Parathyroid adenoma (tissue), 2 donors: ENCODE measurements at regions not wholly inside any gene's neighbourhood (a gene's known extent, or its start where the extent isn't known, plus 50 kb on each side); places are given as distances from the start of the nearest gene placed in this dataset.

Source experiments
- H2AFZ ChIP-seq: fragments of 300-600 bp; sonication (generic); one replicate; pipeline ENCODE4 v1.7.0; 2017; ENCODE audit warnings: antibody characterized with exemption, mild to moderate bottlenecking
- H3K27ac ChIP-seq: fragments of 300-600 bp; sonication (generic); one replicate; pipeline ENCODE4 v1.7.0; 2017
- H3K27me3 ChIP-seq: fragments of 300-600 bp; sonication (generic); one replicate; pipeline ENCODE4 v1.7.0; 2017; ENCODE audit warnings: low read length; ENCODE audit not compliant: control insufficient read depth, insufficient read depth
- H3K36me3 ChIP-seq: fragments of 300-600 bp; sonication (generic); one replicate; pipeline ENCODE4 v1.7.0; 2017; ENCODE audit warnings: low read length; ENCODE audit not compliant: control insufficient read depth, insufficient read depth
- H3K4me1 ChIP-seq: fragments of 300-600 bp; sonication (generic); one replicate; pipeline ENCODE4 v1.7.0; 2017; ENCODE audit warnings: control low read depth
- H3K4me2 ChIP-seq: fragments of 300-600 bp; sonication (generic); one replicate; pipeline ENCODE4 v1.7.0; 2017; ENCODE audit warnings: low read length
- H3K4me3 ChIP-seq: fragments of 300-600 bp; sonication (generic); one replicate; pipeline ENCODE4 v1.7.0; 2017; ENCODE audit warnings: low read depth, low read length
- H3K79me2 ChIP-seq: fragments of 300-600 bp; sonication (generic); one replicate; pipeline ENCODE4 v1.7.0; 2017; ENCODE audit warnings: control low read depth
- H3K9ac ChIP-seq: fragments of 300-600 bp; sonication (generic); one replicate; pipeline ENCODE4 v1.7.0; 2017; ENCODE audit warnings: mild to moderate bottlenecking
- H3K9me3 ChIP-seq: fragments of 300-600 bp; sonication (generic); one replicate; pipeline ENCODE4 v1.7.0; 2017; ENCODE audit warnings: low read length; ENCODE audit not compliant: control insufficient read depth
- TF ChIP-seq, protein P1 (sequence below): fragments of 300-600 bp; sonication (generic); IDR thresholded peaks from one replicate; pipeline ENCODE4 v1.7.0; 2017; ENCODE audit warnings: antibody characterized with exemption, mild to moderate bottlenecking
- donor health status: primary hyperparathyroidism.

DNA sequence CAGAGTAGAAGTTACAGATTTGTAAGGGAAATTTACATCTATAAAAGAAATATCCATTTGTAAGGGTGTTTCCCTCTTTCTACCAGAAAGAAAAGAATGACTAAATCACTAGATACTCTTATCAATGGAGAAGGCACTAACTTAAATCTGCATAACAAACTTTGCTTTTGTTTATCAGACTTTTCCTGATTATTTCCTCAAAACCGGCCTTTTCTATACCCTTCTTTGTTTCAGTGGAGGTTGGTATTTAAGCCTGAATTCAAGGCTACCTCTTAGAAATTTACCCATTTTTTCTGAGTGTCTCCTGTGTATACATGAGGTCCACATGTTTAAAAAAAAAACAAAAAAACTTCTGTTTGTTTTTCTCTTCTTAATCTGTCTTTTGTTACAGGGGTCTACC, 80.4 kb upstream of the GRPR start:
- no peak overlapping the region for H3K4me3 ChIP-seq
- H3K9ac ChIP-seq, result no peak overlapping the region
- no peaks in the 10 kb centered on the region for H3K79me2 ChIP-seq
- no peaks in the 10 kb centered on the region for H3K4me1 ChIP-seq
- no peak overlapping the region for H3K27ac ChIP-seq
- H3K27me3 ChIP-seq, result no peaks in the 10 kb centered on the region
- no peaks in the 10 kb centered on the region for H3K36me3 ChIP-seq
- TF ChIP-seq, protein P1, sequence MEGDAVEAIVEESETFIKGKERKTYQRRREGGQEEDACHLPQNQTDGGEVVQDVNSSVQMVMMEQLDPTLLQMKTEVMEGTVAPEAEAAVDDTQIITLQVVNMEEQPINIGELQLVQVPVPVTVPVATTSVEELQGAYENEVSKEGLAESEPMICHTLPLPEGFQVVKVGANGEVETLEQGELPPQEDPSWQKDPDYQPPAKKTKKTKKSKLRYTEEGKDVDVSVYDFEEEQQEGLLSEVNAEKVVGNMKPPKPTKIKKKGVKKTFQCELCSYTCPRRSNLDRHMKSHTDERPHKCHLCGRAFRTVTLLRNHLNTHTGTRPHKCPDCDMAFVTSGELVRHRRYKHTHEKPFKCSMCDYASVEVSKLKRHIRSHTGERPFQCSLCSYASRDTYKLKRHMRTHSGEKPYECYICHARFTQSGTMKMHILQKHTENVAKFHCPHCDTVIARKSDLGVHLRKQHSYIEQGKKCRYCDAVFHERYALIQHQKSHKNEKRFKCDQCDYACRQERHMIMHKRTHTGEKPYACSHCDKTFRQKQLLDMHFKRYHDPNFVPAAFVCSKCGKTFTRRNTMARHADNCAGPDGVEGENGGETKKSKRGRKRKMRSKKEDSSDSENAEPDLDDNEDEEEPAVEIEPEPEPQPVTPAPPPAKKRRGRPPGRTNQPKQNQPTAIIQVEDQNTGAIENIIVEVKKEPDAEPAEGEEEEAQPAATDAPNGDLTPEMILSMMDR, result no peak
- H3K4me2 ChIP-seq, result no peak overlapping the region
- H2AFZ ChIP-seq, result no peak overlapping the region
- H3K9me3 ChIP-seq, result no peaks in the 10 kb centered on the region

DNA sequence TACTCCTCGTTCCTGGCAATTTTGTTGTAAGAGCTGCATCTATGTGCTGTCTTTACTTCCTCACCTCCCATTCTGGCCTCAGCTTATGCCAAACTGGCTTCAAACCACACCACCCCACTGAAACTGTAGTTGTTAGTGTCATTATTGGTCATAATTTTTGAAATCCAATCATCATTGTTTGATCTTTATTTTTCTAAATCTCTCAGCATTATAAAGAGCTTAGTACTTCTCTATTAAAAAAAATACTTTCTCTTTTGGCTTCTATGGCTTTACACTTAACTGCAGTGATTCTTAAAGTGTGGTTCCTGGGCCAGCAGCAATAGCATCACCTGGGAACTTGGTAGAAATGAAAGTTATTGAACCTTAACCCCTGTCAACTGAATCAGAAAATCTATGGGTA, 83.5 kb upstream of the GRPR start:
- H3K4me3 ChIP-seq, result no peak overlapping the region
- no peaks in the 10 kb centered on the region for H3K9me3 ChIP-seq
- H3K9ac ChIP-seq, result no peak overlapping the region
- H3K79me2 ChIP-seq, result no peaks in the 10 kb centered on the region
- H3K27ac ChIP-seq, result no peak overlapping the region
- no peak overlapping the region for H3K4me2 ChIP-seq
- TF ChIP-seq, protein P1, result no peak
- H3K36me3 ChIP-seq, result no peaks in the 10 kb centered on the region
- H2AFZ ChIP-seq, result no peak overlapping the region
- H3K4me1 ChIP-seq, result no peaks in the 10 kb centered on the region
- H3K27me3 ChIP-seq, result no peaks in the 10 kb centered on the region

DNA sequence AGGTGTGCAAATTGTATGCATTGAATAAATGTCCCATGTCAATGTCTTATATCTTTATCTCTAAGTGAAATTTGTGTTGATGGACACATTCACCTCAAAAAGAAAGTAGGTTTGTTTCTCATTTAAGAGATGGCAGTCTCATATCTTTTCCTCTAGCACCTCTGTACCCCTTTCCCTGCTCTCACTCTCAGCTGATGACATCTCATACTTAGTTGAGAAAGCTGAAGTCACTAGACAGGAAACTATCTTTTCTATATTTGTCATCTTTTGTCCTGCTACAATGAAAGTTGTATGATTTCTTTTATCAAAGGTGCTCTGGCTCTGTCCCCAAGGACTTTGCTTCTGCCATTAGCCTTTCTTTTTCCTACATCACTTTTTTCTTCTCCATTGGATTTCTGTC, 84.0 kb upstream of the GRPR start:
- TF ChIP-seq, protein P1, result no peak
- no peak overlapping the region for H3K4me3 ChIP-seq
- no peaks in the 10 kb centered on the region for H3K9me3 ChIP-seq

DNA sequence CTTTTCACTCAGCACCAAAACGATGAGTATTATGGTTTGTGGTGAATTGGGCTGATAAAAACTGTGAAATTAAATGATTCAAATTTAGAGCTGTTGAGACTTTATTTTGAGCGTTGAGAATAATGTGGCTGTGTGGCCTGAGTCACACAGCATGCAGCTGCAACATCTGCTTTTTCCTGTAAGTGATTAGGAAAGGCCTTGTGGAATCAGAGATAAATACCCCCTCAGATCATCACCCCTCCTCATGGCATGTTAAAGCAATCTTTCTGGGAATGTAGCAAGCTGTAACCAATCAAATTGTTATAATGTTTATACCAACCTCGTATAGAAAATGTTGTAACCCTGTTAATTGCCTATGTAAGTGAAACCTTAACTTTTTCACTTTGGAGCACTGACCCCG, 90.0 kb upstream of the GRPR start:
- no peak overlapping the region for H3K9ac ChIP-seq
- no peak overlapping the region for H2AFZ ChIP-seq
- H3K9me3 ChIP-seq, result no peaks in the 10 kb centered on the region
- H3K4me3 ChIP-seq, result no peak overlapping the region
- H3K36me3 ChIP-seq, result no peaks in the 10 kb centered on the region
- TF ChIP-seq, protein P1, result no peak
- no peaks in the 10 kb centered on the region for H3K4me1 ChIP-seq
- no peaks in the 10 kb centered on the region for H3K27me3 ChIP-seq
- H3K79me2 ChIP-seq, result no peaks in the 10 kb centered on the region
- no peak overlapping the region for H3K4me2 ChIP-seq
- no peak overlapping the region for H3K27ac ChIP-seq

More for the DNA sequence above, 84.0 kb upstream of the GRPR start:
- H2AFZ ChIP-seq, result no peak overlapping the region
- no peak overlapping the region for H3K4me2 ChIP-seq
- H3K36me3 ChIP-seq, result no peaks in the 10 kb centered on the region
- no peaks in the 10 kb centered on the region for H3K4me1 ChIP-seq
- H3K79me2 ChIP-seq, result no peaks in the 10 kb centered on the region
- H3K9ac ChIP-seq, result no peak overlapping the region
- H3K27ac ChIP-seq, result no peak overlapping the region
- no peaks in the 10 kb centered on the region for H3K27me3 ChIP-seq

DNA sequence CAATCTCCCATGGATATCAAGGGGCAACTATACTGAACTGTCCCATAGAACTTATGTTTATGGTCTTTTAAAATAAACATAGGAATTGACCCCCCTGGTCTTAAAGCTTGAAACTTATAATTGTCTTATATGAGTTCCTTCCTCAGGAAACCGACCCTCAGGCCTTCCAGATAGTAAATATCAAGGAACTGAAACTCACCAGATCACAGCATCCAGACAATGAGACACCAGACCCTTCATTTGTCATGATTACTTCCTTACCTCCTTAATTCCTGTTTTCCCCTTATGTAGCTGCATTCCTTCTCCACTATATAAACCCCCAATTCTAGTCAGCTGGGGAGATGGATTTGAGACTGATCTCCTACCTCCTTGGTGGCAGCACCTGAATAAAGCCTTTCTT, 94.8 kb upstream of the GRPR start:
- Histone ChIP-seq H3K4me1 (no peaks in the 10 kb centered on the region), H3K9me3 (no peaks in the 10 kb centered on the region), H2AFZ (no peak overlapping the region), H3K27me3 (no peaks in the 10 kb centered on the region), H3K4me2 (no peak overlapping the region), H3K79me2 (no peaks in the 10 kb centered on the region), H3K4me3 (no peak overlapping the region), H3K9ac (no peak overlapping the region), H3K27ac (no peak overlapping the region), H3K36me3 (no peaks in the 10 kb centered on the region)
- TF ChIP-seq, protein P1, result no peak
